PFSK-1 (cell line): ENCODE measurements at regions not wholly inside any gene's neighbourhood (a gene's known extent, or its start where the extent isn't known, plus 50 kb on each side); places are given as distances from the start of the nearest gene placed in this dataset.

ENCODE experiments used
- FOXP2 ChIP-seq: optimal IDR thresholded peaks from 2 replicates; pipeline ENCODE3; 2011; ENCODE audit warnings: borderline replicate concordance, control low read depth, inconsistent platforms; ENCODE audit not compliant: insufficient read depth; ENCODE audit errors: extremely low read length, extremely low read depth
- POLR2AphosphoS5 ChIP-seq: IDR thresholded peaks from 2 replicates; pipeline ENCODE4 v1.6.1; 2012; ENCODE audit warnings: low read depth, mild to moderate bottlenecking, control low read depth, low read length, moderate library complexity
- REST ChIP-seq, 2 experiments: IDR thresholded peaks; 2 replicates each; pipeline versions ENCODE4 v1.6.1 to v1.8.0; 2011 to 2012; ENCODE audit warnings: low read depth in 2 of 2, low read length in 2 of 2, control low read depth in 1 of 2, inconsistent platforms in 1 of 2, mild to moderate bottlenecking in 1 of 2, moderate library complexity in 1 of 2; ENCODE audit not compliant: insufficient read depth in 1 of 2
- SIN3A ChIP-seq: IDR thresholded peaks from 2 replicates; pipeline ENCODE4 v1.6.1; 2012; ENCODE audit warnings: mild to moderate bottlenecking, low read length, moderate library complexity, borderline replicate concordance; ENCODE audit not compliant: insufficient read depth
- TAF1 ChIP-seq: IDR thresholded peaks from 2 replicates; pipeline ENCODE4 v1.6.1; 2012; ENCODE audit warnings: low read length, control low read depth, borderline replicate concordance; ENCODE audit not compliant: insufficient read depth

DNA sequence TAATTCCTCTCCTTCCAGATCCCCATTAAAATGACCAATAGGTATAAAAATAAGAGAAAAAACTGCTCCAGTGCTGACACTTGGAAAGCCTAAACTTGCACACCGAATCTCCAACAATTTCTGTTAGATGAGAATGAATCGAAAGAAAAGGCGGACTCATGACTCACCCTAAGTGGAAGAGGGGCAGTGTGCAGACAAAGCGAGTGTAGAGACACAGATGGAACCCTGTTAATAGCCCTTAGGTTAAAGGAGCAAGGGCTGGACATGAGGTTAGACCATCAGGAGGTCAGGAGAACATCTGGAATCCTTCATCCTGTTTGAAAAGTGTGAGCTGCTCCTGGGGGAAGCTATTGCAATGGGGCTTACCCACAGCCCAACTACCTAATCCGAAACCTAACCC, 103.4 kb upstream of the GLI3 start:
- TF ChIP-seq TAF1 (no peak), REST (IDR thresholded peaks at IDR 0.05; ENCODE audit: insufficient read depth in 1 of 2, low read depth in 2 of 2, low read length in 2 of 2) (no peak), POLR2AphosphoS5 (no peak), SIN3A (no peak), FOXP2 (no peak)

DNA sequence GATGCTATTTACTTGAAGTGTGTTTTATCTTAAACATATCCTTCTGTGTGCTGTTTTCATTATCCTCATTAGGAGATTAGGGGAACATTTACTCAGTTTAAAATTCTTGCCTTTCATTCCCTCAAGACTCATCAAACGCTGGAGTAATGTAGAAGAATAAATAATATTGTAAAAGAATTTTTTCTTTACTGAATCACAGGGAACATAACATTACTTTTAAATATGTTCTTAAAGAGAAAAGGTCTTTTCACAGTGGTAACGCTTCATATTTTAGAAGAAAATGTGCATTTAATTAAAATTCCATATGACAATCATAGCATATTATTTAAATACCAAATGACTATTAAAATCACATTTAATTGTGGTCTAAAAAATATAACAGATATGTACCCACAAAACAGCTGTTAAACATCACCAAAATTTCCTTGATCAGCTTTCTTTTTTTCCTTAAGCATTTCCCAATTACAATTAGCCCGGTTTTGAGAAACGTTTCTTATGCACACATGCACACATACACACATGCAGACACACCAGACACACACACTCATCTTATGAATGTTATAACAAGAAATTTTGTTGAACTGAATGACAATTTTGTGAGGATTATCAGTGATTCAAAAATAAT, 102.0 kb upstream of the GLI3 start:
- TF ChIP-seq REST (IDR thresholded peaks at IDR 0.05; ENCODE audit: insufficient read depth in 1 of 2, low read depth in 2 of 2, low read length in 2 of 2) (no peak), FOXP2 (no peak), POLR2AphosphoS5 (no peak), TAF1 (no peak), SIN3A (no peak)

GRCh38 chr7:42338231-42338915, 101.4 kb upstream of the GLI3 start:
- TF ChIP-seq TAF1 (no peak), SIN3A (no peak), POLR2AphosphoS5 (no peak), FOXP2 (no peak), REST (IDR thresholded peaks at IDR 0.05; ENCODE audit: insufficient read depth in 1 of 2, low read depth in 2 of 2, low read length in 2 of 2) (no peak)

DNA sequence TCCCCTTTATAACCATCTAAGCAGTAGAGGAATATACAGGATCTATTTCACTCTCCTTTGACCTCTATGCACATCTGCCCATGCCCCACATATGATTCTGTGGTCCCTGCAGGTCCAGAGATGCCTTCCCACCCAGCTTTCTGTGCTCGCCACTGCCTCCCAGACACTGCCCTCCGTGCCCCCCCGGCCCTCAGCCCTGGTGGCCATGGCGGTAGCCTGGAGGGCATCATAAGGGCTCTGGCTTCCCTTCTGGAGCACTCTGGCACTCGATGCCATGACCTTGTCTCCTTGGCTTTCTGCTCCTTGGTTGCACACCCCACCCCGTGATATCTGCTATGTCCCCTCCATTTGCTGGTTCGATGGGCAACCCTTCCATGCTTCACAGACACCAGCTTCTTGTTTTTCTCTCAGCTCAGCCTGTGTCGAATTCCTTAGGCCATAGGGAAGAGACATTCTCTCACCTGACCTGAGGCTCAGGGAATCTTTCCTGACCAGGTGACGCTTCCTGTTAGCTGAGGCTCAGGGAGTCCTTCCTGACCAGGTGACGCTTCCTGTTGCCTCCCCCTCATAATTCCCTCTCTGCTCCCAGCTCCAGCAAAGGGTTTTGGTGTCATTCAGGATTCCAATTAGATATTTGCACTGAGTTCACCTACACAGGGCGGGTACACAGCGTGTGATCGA, 100.4 kb upstream of the GLI3 start:
- TF ChIP-seq TAF1 (no peak), SIN3A (no peak), REST (IDR thresholded peaks at IDR 0.05; ENCODE audit: insufficient read depth in 1 of 2, low read depth in 2 of 2, low read length in 2 of 2) (no peak), POLR2AphosphoS5 (no peak), FOXP2 (no peak)
